ENCODE measurements at regions not wholly inside any gene's neighbourhood (a gene's known extent, or its start where the extent isn't known, plus 50 kb on each side); places are given as distances from the start of the nearest gene placed in this dataset.

- TF ChIP-seq CTCF (IDR thresholded peaks at IDR 0.05) (no peak), EP300 (IDR thresholded peaks at IDR 0.05) (no peak), POLR2AphosphoS5 (IDR thresholded peaks at IDR 0.05) (no peak)
Measured at GRCh38 chr6:56887086-56887485, 67.8 kb upstream of the BEND6 start.
